HuH-7 (cell line): ENCODE measurements at regions not wholly inside any gene's neighbourhood (a gene's known extent, or its start where the extent isn't known, plus 50 kb on each side); places are given as distances from the start of the nearest gene placed in this dataset.

ENCODE experiments used
- DNase-seq: peaks from one replicate; pipeline ENCODE4 v3.0.0; 2011; ENCODE audit warnings: low spot score

DNA sequence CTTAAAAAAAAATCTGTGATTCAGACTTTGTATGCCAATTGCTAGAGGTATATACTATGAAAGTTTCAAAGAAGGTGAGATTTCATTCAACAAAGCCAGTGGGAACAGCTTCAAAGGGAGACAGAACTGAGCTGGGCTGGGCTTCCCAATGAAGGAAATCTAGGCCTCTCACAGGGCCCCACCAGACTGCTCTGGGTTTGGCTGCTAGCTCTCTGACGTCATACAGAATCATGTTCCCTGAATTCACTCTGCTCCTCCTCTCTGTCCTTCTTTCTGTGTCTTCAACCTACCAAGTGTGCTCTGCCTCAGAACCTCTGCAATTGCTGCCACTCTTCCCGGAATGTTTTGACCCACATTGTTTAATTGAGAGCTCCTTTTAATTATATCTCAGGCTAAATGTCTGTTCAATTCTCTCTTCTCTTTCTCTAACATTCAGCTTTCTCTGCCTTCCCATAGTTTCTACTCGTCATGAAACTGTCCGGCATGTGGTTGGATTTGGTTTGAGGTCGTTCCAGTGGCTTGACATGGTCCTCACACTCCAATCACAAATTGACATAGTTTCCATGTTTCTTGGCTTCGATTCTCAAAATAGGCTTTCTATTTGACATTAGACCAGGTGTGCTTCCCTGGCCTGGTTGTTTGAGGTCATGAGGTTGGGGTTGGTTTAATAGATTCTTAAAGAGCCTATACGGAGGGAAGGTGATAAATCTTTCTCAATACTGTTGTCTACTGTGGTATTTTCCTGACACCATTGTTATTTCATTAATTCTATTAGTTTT lies 282.1 kb upstream of the EMCN start:
- no peak for DNase-seq

DNA sequence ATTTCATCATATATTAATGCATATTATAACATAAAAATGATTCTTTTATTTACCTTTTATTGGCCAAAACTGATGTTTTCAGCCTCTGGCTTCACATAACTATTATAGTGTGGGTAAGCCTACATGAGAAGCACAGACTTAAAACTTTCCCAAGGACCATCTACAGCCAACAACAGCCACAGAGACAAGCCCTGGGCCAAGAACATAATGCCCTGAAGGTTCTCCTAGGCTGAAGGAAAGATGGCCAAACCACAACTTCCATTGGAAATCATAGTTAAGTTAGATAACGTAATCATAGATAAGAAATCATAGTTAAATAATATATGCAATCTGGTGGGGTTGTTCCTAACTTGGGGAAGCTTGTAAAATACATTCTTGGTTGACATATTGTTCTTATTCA lies 280.0 kb upstream of the EMCN start:
- DNase-seq: no peak

DNA sequence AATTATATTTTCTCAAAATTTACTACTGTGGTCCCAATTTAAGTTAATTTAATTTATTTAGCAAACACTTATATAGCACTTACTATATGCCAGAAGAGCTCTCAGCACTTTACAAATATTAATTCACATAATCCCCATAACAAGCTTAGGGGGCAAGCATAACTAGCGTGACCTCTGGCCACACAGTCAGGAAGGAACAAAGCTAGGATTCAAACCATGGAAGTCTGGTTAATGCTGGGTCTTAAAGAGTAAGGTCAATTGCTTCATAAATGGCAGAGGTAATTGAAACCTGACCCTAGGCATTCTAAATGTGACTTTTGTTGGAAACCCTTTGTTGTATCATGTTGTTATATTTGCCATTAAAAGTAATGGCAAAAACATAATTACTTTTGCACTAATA lies 279.5 kb upstream of the EMCN start:
- no peak for DNase-seq

DNA sequence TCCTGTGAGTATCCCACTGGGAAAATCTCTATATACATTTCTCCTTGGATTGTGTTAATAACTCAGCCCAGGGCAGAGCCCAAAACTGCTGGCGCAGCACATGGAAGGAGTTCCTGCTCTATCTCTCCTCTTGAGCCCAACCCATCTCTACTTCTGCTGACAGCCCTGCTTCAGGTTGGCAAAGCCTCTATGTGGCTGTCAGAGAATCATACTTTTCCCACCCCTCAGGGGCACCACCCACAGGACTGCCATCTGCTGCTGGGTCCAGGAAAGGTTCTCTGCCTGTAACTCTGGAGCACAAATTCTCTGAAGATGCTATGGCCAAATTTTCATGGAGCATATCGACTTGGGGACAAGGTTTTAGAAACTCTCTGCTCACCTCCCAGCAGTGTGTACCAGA lies 278.5 kb upstream of the EMCN start:
- no peak for DNase-seq

DNA sequence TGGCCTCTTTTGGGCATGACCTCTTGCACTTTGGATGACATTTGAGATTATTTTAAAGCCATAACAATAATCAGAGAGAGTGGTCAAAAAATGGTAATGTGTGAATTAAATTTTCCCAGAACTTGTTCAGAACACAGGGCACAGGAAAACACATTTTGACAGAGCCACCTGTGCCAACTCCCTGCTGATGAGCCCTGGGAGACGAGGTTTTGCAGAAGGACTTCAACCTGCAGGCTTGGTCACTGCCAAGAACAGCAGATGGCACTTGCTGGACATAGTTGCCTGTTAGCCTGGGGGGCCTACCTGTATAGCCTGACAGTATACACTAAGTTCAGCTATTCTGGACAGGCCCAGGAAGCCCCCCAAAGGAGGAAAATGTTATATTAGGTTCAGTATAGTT lies 277.8 kb upstream of the EMCN start:
- DNase-seq: no peak

DNA sequence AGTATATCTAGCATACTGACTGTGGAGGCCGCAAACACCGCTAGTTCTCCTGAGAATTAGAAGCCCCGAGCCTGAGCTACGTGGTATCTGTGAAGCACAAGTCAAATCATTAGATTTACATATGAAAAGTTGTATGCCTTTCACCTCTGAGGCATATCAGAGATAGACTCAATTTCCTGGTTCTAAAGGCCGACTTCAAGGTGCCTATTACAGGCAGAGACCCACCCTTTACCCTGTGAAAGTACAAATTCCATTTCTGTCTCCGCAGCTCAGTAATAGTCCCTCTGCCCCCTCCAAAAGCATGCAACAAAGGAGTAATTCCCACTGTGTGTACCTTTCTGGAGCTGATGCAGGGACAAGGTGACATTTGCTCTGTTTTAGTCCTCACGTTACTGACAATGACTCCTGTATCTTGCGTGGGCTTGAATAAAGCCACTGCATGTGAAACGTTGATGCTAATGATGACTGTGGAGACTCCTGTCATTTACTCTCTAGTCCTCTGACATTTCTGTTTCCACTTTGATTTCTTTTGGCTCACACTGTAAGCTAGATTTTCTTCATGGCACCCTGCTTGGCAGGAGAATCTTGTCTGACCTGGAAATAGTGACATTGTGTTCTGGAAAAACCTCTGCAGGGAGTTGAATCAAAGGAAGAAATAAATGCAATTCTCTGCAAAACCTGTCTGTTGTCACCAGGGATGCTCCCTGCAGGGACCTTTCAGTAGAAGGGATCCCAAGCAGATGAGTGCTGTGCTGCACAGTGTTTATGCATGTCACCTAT lies 273.2 kb upstream of the EMCN start:
- no peak for DNase-seq

DNA sequence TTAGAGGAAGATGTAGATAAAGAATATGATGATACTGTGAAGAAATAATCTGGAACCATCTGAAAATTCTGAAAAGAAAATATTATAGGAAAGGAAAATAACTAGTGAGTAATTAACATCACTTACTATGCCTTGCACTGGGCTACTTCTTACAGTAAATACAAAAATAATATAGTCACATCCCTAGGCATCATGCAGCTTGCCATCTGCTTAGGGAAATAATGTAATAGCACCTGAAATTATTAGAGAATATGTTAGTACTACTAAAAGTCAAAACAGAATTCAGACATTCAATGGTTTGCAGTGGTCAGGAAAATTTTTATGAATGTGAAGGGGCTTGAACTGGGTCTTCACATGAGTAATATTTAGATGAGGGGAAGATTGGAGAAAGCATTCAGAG lies 272.2 kb upstream of the EMCN start:
- DNase-seq: no peak

DNA sequence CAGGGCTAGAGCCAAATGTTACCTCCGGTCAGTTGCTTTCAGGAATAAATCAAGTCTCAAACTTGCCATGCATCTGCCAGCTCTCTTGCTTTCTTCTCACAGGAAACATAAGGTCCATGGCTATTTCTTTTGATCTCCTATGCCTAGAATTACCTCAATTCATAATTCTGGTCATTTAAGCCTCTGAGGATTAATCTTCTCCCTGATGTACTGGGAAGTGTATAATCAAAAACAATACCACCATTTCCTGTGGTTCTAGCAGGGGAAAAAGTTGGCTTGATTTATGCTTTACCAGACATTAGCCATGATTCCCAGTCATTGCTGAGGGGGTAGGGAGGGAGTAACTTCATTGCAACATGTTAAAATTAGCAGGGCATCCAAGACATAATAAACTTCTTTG lies 268.7 kb upstream of the EMCN start:
- DNase-seq: no peak

DNA sequence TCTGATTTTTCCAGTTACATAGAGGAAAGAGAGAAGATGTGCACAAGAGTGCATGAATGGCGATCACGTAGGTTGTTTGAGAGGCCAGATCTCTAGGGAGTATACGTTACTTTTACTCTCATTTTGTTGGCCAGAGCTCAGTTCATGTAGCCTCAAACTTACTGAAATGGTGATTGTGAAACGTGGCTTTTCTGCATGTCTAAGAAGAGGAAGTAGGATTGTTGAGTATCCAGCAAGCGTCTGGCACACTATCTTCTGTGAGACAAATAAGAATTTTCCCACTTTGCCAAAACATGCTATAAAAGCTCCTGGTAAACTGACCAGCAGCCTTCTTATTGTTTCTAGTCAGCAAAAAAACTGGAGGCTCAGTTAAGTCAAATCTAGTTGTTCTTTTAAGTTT lies 264.5 kb upstream of the EMCN start:
- DNase-seq: no peak

DNA sequence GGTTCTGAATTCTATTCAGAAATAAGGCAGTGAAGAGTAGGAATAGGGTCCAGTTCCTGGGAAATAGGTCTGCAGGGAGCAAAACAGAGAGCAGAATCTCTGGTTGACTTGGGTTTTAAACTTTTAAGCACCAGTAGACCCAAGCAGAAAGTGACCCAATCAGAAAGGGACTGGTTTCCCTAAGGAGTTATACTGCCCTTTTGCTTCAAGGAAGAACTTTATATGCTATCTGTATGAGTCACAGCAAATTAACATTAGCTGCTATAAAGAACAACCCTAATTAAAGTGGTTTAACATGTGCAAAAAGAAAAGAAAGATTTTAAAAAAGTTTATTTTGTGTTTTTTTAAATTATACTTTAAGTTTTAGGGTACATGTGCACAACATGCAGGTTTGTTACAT lies 263.6 kb upstream of the EMCN start:
- DNase-seq: no peak

DNA sequence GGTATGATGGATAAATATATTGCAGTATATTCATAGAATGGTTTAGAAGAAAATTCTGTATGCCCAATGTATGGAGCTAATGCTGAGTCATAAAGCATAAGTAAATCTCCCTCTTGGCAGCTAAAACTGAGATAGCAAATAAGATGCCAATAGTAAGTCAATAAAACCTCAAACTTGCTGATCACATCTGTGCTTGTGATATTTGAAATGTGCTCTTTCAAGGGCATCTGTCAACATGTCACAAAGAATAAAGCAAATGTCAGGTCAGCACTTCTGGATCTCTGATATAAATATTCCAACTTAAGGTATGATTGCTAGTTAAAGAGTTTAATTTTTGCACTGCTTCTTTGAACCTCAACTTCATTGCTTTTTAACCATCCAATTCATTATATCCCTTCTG lies 262.3 kb upstream of the EMCN start:
- DNase-seq: no peak

DNA sequence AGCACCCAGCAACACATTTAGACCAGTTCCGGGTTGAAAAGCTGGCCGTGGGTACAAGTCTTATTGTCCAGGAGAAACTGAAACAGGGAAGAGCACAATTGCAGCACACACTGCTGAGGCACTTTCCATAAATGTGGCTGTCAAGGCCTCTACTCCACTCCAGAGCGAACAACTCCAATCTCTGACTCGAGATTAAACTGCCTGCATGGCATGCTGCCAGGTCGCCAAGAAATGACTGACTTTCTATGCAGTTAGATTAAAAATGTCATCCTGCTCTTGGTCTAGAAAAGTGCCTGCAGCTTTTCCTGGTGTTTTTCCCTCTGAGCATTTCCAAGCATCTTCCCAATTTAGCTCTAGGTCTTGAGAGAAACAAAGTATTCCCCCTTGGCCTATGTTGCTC lies 260.6 kb upstream of the EMCN start:
- no peak for DNase-seq

DNA sequence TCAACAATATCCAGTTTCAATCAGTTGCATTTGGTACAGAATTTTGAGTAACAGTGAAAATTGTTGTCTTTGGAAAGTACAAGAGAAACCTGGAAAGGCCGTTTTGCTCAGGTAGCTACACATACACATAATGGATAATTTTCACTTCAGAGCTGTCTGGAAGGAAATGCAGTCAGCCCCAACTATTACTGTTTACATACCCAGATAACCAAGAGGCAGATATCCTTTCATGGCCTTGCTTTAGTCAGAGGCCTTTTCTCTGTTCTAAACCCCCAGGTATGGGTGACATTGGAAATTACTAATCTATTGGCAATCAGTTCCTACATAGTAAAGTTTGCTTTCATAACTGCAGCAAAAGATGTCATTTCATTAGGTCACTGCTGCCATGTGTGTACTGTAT lies 244.9 kb upstream of the EMCN start:
- DNase-seq: no peak

DNA sequence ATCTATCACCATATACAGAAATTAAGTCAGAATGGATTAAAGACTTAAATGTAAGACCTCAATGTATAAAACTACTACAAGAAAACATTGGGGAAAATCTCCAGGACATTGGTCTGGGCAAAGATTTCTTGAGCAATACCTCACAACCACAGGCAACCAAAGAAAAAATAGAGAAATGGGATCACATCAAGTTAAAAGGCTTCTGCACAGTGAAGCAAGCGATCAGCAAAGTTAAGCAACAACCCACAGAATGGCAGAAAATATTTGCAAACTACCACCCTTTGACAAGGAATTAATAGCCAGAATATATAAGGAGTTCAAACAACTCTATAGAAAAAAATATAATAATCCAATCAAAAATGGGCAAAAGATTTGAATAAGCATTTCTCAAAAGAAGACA lies 236.9 kb upstream of the EMCN start:
- no peak for DNase-seq

DNA sequence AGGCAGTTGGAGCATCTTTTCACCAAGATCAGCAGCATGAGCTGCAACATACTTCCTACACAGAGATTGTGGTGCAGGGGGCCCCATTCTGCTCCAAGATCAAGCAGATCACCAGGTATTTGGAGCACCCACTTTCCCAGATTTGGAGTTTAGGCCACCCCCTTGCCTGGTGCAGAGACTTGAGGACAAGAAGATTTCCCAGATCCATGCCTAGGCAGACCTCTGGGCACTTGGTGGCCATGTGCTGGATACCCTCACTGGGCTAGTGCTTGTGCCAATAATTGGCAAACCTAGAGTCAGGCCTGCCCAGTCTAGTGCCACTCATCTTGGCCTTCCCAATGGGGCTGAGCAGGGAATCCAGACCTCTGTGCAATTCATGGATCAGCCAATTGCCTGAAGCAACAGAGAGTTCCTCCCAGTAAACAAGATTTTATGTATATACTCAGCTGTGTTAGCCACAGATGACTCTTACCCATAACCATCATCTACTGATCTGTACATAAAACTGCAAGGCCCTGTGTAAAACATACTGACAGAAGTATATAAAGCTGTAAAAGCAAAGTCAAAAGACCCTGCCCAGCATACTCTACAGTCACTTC lies 228.4 kb upstream of the EMCN start:
- no peak for DNase-seq

DNA sequence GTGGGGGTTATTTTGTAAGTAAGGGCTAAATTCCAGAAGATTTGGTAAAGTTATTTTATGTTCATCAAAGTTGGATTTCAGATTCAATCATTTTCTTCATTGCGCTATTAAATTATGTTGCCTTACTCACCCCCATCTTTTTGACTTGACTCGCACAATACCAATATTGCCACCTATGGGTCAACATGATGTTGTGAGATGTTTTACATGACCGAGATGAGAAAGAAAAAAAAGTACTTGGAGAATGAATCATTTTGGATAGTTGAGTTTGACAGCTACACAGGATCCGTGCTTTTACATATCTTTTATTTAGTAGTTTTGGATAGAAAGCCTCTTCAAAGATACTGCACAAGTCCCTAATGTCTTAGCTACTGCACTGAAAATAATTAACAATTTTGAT lies 224.2 kb upstream of the EMCN start:
- no peak for DNase-seq

DNA sequence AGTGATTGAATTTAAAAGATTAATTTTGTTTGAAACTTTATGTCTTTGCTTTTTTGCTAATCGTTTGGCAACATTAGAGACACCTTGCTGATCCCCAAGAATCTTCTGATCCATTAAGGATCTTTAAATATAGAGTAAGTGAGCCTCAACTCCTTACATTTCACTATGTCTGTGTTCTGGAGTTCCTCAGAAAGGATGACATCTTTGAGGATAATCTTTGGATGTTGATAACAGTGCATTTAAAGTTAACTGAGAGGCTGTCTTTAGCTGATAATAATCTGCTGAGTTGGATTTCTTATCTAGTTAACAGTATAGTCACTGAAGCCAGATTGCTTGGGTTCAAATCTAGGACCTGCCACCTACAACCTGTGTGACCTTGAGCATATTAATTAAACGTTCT lies 221.6 kb upstream of the EMCN start:
- no peak for DNase-seq

DNA sequence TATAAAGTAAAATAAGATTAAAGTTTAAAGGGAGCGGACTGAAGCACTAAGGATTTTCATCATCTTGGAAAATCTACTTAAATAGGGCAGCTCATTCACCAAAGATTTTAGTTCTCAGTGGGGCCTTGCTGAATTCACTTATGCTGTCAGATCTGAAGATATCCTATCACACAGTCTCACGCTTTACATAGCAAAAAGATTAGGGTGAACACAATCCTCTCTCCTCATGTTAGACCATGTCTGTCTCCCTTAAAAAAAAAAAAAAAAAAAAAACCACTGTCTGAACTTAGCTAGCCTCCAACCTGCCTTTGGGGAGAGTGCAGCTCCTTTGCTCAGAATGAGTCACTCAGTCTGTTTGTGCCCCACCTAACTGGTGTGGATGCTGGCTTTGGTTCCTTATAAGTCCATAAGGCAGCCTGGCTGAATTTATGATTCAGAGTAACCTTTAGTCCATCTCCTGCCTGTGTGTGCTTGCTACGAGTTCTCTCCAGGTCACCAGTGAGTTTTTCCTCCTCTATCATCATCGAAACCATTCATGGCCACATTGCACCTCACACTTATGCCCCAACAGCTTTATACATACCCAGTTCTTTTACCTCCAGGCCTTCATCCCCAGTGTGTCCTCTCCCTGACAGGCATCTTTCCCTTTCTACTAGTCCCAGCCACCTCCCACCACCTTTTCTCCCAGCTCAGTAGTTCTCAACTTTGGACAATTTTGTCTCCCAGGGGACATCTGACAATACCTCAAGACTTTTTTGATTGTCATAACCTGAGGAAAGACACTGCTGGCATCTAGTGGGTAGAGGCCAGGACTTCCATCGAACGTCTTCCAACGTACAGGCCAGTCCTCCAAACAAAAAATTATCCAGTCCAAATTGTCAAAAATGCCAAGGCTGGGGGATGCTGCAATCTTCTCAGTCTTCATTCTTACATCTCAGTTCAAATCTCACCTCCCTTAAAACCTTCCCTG lies 220.7 kb upstream of the EMCN start:
- DNase-seq: no peak

DNA sequence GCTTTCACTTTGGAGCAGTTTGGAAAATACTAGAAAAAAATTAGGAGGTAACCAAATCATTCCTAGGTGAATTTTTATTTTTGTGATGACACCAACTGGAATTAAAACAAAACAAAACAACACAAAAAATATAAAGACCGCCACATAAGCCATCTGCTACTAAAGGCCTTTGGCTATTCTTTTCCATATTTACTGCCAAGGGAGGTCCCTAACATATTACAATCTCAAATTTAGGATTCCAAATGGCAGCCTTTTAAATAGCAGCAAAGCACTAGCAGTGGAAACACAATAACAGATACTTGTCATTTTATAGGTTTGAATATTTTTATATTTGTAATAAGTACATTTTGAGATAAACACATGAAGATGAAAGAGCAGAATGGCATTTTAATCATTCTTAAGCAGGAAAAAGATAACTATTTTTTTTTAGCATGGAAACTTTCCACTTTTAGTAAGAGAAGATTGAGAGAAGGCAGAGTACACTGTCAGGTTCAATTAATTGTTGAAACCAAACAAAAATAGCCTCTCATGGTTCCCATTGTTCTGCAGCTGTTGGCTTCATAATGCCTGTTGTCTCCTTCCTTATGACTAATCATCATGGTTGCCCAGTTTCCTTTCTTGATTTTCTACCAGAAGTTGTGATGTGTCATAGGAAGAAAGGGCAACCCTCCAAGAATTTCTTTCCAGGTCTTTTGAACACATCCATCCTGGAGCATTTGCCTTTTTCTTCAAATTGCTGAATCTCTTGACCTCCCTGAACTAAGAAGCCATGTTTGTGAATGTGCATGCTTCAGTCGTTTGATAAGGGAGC lies 219.0 kb upstream of the EMCN start:
- DNase-seq: no peak

DNA sequence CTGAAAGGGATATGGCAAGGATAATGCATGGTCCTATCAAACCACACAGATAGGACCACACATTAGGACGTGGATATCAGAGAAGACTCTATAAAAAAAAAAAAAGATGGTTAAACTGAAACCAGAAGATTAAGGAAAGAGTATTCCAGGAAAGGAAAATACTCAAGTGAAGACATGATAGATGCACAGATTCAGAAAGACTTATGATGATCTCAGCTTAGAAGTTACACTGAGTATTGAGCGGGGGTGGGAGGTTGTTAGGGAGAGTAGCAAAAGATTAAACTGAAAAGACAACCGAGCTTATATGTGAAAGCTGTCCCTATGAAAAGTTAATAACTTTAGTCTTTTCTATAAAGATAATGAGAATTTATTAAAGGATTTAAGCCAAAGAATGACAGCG lies 211.0 kb upstream of the EMCN start:
- no peak for DNase-seq

DNA sequence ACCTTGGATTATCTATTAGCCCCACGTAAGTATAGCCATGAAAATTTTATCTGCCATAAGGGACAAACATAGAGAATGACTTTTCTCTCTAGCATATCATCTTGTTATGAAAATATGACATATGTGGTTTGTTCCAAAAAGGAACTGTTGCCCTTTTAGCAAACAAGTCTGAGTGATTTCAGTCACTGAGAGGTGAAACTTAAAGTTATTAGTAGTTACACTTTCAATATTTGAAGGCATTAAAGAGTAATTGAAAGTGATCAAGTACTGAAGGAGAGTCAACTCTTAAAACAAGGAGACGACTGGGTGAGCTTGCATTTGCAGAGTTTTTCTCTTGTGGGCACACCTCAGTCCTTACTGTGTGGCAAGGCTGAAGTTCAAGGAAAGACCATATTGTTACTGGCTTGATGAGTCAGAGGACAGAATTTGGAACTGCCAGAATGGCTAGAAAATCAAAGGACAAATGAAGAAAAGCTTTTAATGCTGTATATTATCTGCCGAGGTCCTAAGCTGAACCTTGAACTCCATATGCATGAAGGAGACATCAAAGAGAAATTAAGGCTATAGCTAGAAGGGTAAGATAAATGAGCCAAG lies 205.1 kb upstream of the EMCN start:
- no peak for DNase-seq
